H9 (cell line): ENCODE measurements at regions not wholly inside any gene's neighbourhood (a gene's known extent, or its start where the extent isn't known, plus 50 kb on each side); places are given as distances from the start of the nearest gene placed in this dataset.

Experiments used
- DNase-seq: peaks from one replicate; pipeline ENCODE4 v3.0.0-alpha.2; 2017
- H2AFZ ChIP-seq: one replicate; pipeline ENCODE4 v1.6.1; 2013; ENCODE audit warnings: mild to moderate bottlenecking, low read length, control low read depth, moderate library complexity
- H2AK5ac ChIP-seq: 2 replicates; pipeline ENCODE4 v1.6.1; 2013; ENCODE audit warnings: low read length, control low read depth, mixed read lengths; ENCODE audit not compliant: insufficient read length
- H2BK120ac ChIP-seq: one replicate; pipeline ENCODE4 v1.6.1; 2013; ENCODE audit warnings: low read depth, mild to moderate bottlenecking, low read length, control low read depth, inconsistent platforms; ENCODE audit not compliant: poor library complexity, severe bottlenecking
- H2BK12ac ChIP-seq: 2 replicates; pipeline ENCODE4 v1.6.1; 2013; ENCODE audit warnings: low read length, control low read depth, mixed read lengths, low read depth; ENCODE audit not compliant: insufficient read length
- H2BK15ac ChIP-seq: 2 replicates; pipeline ENCODE4 v1.6.1; 2013; ENCODE audit warnings: low read depth, low read length, control low read depth
- H2BK20ac ChIP-seq: one replicate; pipeline ENCODE4 v1.6.1; 2013; ENCODE audit warnings: low read depth, mild to moderate bottlenecking, low read length, control low read depth, inconsistent platforms; ENCODE audit not compliant: poor library complexity, severe bottlenecking
- H2BK5ac ChIP-seq: 2 replicates; pipeline ENCODE4 v1.6.1; 2013; ENCODE audit warnings: low read length, control low read depth, mixed read lengths; ENCODE audit not compliant: insufficient read length
- H3K14ac ChIP-seq: 2 replicates; pipeline ENCODE4 v1.6.1; 2013; ENCODE audit warnings: low read length, control low read depth; ENCODE audit not compliant: insufficient read depth
- H3K18ac ChIP-seq: 2 replicates; pipeline ENCODE4 v1.6.1; 2013; ENCODE audit warnings: low read depth, mild to moderate bottlenecking, mixed read lengths, low read length, control low read depth; ENCODE audit not compliant: insufficient read length
- H3K23ac ChIP-seq: 2 replicates; pipeline ENCODE4 v1.6.1; 2013; ENCODE audit warnings: low read length, control low read depth, mixed read lengths, low read depth; ENCODE audit not compliant: insufficient read length
- H3K23me2 ChIP-seq: 2 replicates; pipeline ENCODE4 v1.6.1; 2013; ENCODE audit warnings: low read depth, mild to moderate bottlenecking, mixed read lengths, low read length, control low read depth; ENCODE audit not compliant: insufficient read length, poor library complexity, severe bottlenecking
- H3K27ac ChIP-seq: 2 replicates; pipeline ENCODE4 v1.5.1; 2013; ENCODE audit warnings: low read length, control low read depth, mixed read lengths, low read depth; ENCODE audit not compliant: insufficient read length
- H3K27me3 ChIP-seq: 2 replicates; pipeline ENCODE4 v1.6.1; 2013; ENCODE audit warnings: low read length, control low read depth, inconsistent platforms; ENCODE audit not compliant: insufficient read depth
- H3K4ac ChIP-seq: 2 replicates; pipeline ENCODE4 v1.6.1; 2013; ENCODE audit warnings: low read depth, mild to moderate bottlenecking, control low read depth, inconsistent platforms, low read length, moderate library complexity
- H3K4me1 ChIP-seq: 2 replicates; pipeline ENCODE4 v1.6.1; 2013; ENCODE audit warnings: low read length, control low read depth, inconsistent platforms; ENCODE audit not compliant: insufficient read depth
- H3K4me2 ChIP-seq: 2 replicates; pipeline ENCODE4 v1.6.1; 2013; ENCODE audit warnings: low read length, control low read depth, mixed read lengths; ENCODE audit not compliant: insufficient read length, insufficient read depth
- H3K56ac ChIP-seq: 2 replicates; pipeline ENCODE4 v1.6.1; 2013; ENCODE audit warnings: low read depth, mild to moderate bottlenecking, mixed read lengths, low read length, control low read depth; ENCODE audit not compliant: insufficient read length
- H3K79me1 ChIP-seq: 2 replicates; pipeline ENCODE4 v1.6.1; 2013; ENCODE audit warnings: low read depth, mild to moderate bottlenecking, moderate library complexity, low read length, control low read depth, inconsistent platforms; ENCODE audit not compliant: insufficient read depth, poor library complexity, severe bottlenecking
- H3K79me2 ChIP-seq: 2 replicates; pipeline ENCODE4 v1.6.1; 2013; ENCODE audit warnings: low read length, control low read depth, inconsistent platforms; ENCODE audit not compliant: insufficient read depth
- H3K9ac ChIP-seq: 2 replicates; pipeline ENCODE4 v1.6.1; 2013; ENCODE audit warnings: low read length, control low read depth, mixed read lengths; ENCODE audit not compliant: insufficient read length; ENCODE audit errors: extremely low read depth
- H3K9me3 ChIP-seq: one replicate; pipeline ENCODE4 v1.6.1; 2013; ENCODE audit warnings: low read depth, low read length, inconsistent platforms; ENCODE audit not compliant: control insufficient read depth
- H3T11ph ChIP-seq: one replicate; pipeline ENCODE4 v1.6.1; 2013; ENCODE audit warnings: mild to moderate bottlenecking, low read length, control low read depth, inconsistent platforms
- H4K20me1 ChIP-seq: one replicate; pipeline ENCODE4 v1.6.1; 2013; ENCODE audit not compliant: control insufficient read depth, insufficient read length, insufficient read depth
- H4K5ac ChIP-seq: 2 replicates; pipeline ENCODE4 v1.6.1; 2013; ENCODE audit warnings: low read depth, mild to moderate bottlenecking, mixed read lengths, low read length, control low read depth; ENCODE audit not compliant: insufficient read length
- H4K8ac ChIP-seq: replicated peaks from 2 replicates; pipeline ENCODE4 v1.6.1; 2013; ENCODE audit warnings: low read length, control low read depth, mixed read lengths, low read depth; ENCODE audit not compliant: insufficient read length
- H4K91ac ChIP-seq: 2 replicates; pipeline ENCODE4 v1.6.1; 2013; ENCODE audit warnings: low read depth, mild to moderate bottlenecking, moderate library complexity, mixed read lengths, low read length, control low read depth; ENCODE audit not compliant: insufficient read length
- H3K27ac Mint-ChIP-seq, 3 experiments: 2 replicates in 2 of 3; 3 replicates in 1 of 3; pipeline ENCODE4 v1.8.0; 2020 to 2021; ENCODE audit warnings: mixed read lengths in 3 of 3, mild to moderate bottlenecking in 1 of 3, moderate library complexity in 1 of 3
- H3K27me3 Mint-ChIP-seq: 2 replicates; pipeline ENCODE4 v1.8.0; 2021; ENCODE audit warnings: low read depth, mild to moderate bottlenecking, moderate library complexity, mixed read lengths
- H3K36me3 Mint-ChIP-seq, 3 experiments: 2 replicates in 2 of 3; 3 replicates in 1 of 3; pipeline ENCODE4 v1.8.0; 2020 to 2021; ENCODE audit warnings: low read depth in 3 of 3, mixed read lengths in 3 of 3; ENCODE audit not compliant: insufficient read depth in 1 of 3
- H3K4me1 Mint-ChIP-seq, 2 experiments: 2 replicates each; pipeline ENCODE4 v1.8.0; 2020; ENCODE audit warnings: mixed read lengths in 2 of 2
- H3K4me3 Mint-ChIP-seq, 2 experiments: 2 replicates in 1 of 2; 3 replicates in 1 of 2; pipeline ENCODE4 v1.8.0; 2020 to 2021; ENCODE audit warnings: mild to moderate bottlenecking in 2 of 2, mixed read lengths in 2 of 2, moderate library complexity in 1 of 2
- H3K9me3 Mint-ChIP-seq, 2 experiments: 2 replicates in 1 of 2; 3 replicates in 1 of 2; pipeline ENCODE4 v1.8.0; 2020; ENCODE audit warnings: mild to moderate bottlenecking in 2 of 2, mixed read lengths in 2 of 2, moderate library complexity in 1 of 2
- WGBS: extraction: QIAGEN DNeasy Blood & Tissue Kit; methylation state at CpG from one replicate; pipeline ENCODE4 v1.1.7; 2013; ENCODE audit warnings: missing lambda C conversion rate, low lambda C conversion rate, mixed read lengths; ENCODE audit not compliant: insufficient read length; ENCODE audit errors: extremely low coverage; 5-methylcytosine and 5-hydroxymethylcytosine counted together
- TF ChIP-seq, protein P1 (sequence below): fragments of 200-600 bp; sonication (generic); conservative IDR thresholded peaks from 3 replicates; pipeline ENCODE4 v1.8.0; 2021; ENCODE audit warnings: antibody characterized with exemption, mild to moderate bottlenecking

DNA sequence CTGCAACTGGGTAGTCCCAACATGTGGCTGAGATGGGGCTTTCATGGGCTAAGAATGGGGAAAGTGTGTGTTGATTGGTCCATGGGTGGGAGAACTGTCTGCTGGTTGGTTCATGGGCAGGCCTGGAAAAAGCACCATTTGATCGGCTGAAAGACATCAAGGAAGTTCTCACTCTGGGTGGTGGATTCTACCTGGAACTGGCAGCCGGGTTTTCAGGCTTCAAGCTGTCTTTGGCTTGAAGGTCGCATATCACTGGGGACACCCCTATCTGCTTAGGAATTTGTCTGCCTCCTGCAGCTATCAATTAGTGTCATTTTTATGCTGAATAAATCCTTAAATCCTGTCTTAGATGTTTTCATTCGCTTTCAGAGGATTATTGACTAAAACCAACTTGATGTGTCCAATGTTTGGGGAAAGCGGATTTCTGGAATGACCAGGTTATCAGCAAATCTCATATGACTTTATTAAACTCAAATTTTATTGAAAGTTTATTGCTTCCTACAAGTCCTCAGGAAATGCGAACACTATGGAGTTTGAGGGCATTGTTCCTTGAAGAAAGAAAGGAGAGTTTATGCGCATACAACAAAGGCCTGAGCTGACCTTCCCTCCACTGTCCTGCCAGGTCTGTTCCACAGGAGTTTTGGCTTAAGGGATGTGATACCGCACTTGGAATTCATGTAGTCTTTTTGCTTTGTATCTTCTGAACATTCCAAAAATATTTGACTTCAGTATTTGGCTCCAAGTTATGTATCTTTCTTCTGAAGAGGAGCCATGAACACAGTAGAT lies 451.1 kb downstream of the TUSC1 start:
- no peak overlapping the region for H4K91ac ChIP-seq
- no peak overlapping the region for H3K4me3 Mint-ChIP-seq
- H3K4me2 ChIP-seq, result no peak overlapping the region
- peak overlapping the region; percentile 44 to 96 (median 62); a peak in 6 of 7 replicates for H3K27ac Mint-ChIP-seq
- H3K36me3 Mint-ChIP-seq, result peaks cover 28 to 39% (median 37%) of the 10 kb centered on the region in 3 experiments
- no peak overlapping the region for H2AK5ac ChIP-seq
- no peak overlapping the region for H4K8ac ChIP-seq
- H4K5ac ChIP-seq, result no peak overlapping the region
- no peak overlapping the region for H2BK12ac ChIP-seq
- H3K4me1 ChIP-seq, result no peaks in the 10 kb centered on the region
- H3K79me1 ChIP-seq, result no peaks in the 10 kb centered on the region
- no peaks in the 10 kb centered on the region for H4K20me1 ChIP-seq
- H3K4me1 Mint-ChIP-seq, result peaks cover 13 to 14% of the 10 kb centered on the region in 2 experiments
- H3K18ac ChIP-seq, result no peak overlapping the region
- H3K56ac ChIP-seq, result no peak overlapping the region
- H3K9me3 ChIP-seq, result no peaks in the 10 kb centered on the region
- no peak overlapping the region for H3K14ac ChIP-seq
- peaks cover 31 to 34% of the 10 kb centered on the region in 2 experiments for H3K9me3 Mint-ChIP-seq
- no CpG with 5 or more reads among the region's 8 CpGs for WGBS
- H3K9ac ChIP-seq, result no peak overlapping the region
- no peak overlapping the region for H2BK5ac ChIP-seq
- H3K27me3 ChIP-seq, result no peaks in the 10 kb centered on the region
- no peaks in the 10 kb centered on the region for H3K23me2 ChIP-seq
- H2BK15ac ChIP-seq, result no peak overlapping the region
- no peak overlapping the region for H3K23ac ChIP-seq
- H3K79me2 ChIP-seq, result no peaks in the 10 kb centered on the region
- H3T11ph ChIP-seq, result no peak overlapping the region
- no peak overlapping the region for H2BK20ac ChIP-seq
- no peak overlapping the region for H2AFZ ChIP-seq
- peak; percentile 27 for DNase-seq
- 0 out of 2 replicates have a peak, but pooled peaks cover 3% of the 10 kb centered on the region for H3K27me3 Mint-ChIP-seq
- H3K27ac ChIP-seq, result no peak overlapping the region
- TF ChIP-seq, protein P1, sequence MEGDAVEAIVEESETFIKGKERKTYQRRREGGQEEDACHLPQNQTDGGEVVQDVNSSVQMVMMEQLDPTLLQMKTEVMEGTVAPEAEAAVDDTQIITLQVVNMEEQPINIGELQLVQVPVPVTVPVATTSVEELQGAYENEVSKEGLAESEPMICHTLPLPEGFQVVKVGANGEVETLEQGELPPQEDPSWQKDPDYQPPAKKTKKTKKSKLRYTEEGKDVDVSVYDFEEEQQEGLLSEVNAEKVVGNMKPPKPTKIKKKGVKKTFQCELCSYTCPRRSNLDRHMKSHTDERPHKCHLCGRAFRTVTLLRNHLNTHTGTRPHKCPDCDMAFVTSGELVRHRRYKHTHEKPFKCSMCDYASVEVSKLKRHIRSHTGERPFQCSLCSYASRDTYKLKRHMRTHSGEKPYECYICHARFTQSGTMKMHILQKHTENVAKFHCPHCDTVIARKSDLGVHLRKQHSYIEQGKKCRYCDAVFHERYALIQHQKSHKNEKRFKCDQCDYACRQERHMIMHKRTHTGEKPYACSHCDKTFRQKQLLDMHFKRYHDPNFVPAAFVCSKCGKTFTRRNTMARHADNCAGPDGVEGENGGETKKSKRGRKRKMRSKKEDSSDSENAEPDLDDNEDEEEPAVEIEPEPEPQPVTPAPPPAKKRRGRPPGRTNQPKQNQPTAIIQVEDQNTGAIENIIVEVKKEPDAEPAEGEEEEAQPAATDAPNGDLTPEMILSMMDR, result no peak
- no peak overlapping the region for H2BK120ac ChIP-seq
- no peak overlapping the region for H3K4ac ChIP-seq
